Glutamatergic neuron (in vitro differentiated cells): ENCODE measurements at regions not wholly inside any gene's neighbourhood (a gene's known extent, or its start where the extent isn't known, plus 50 kb on each side); places are given as distances from the start of the nearest gene placed in this dataset.

Source experiments
- DNase-seq: peaks from one replicate; pipeline ENCODE4 v3.0.0; 2022
- H3K27ac Mint-ChIP-seq: one replicate; pipeline ENCODE4 v1.8.0; 2020; ENCODE audit warnings: mild to moderate bottlenecking, mixed read lengths, inconsistent platforms; ENCODE audit not compliant: unreplicated experiment
- H3K27me3 Mint-ChIP-seq: one replicate; pipeline ENCODE4 v1.8.0; 2020; ENCODE audit warnings: mild to moderate bottlenecking, moderate library complexity, mixed read lengths, inconsistent platforms; ENCODE audit not compliant: unreplicated experiment
- H3K36me3 Mint-ChIP-seq: one replicate; pipeline ENCODE4 v1.8.0; 2020; ENCODE audit warnings: mild to moderate bottlenecking, mixed read lengths, inconsistent platforms; ENCODE audit not compliant: unreplicated experiment
- H3K4me1 Mint-ChIP-seq: one replicate; pipeline ENCODE4 v1.8.0; 2020; ENCODE audit warnings: mild to moderate bottlenecking, low read depth, mixed read lengths, inconsistent platforms; ENCODE audit not compliant: unreplicated experiment
- H3K4me3 Mint-ChIP-seq: one replicate; pipeline ENCODE4 v1.8.0; 2020; ENCODE audit warnings: mild to moderate bottlenecking, mixed read lengths, inconsistent platforms; ENCODE audit not compliant: unreplicated experiment
- H3K9me3 Mint-ChIP-seq: one replicate; pipeline ENCODE4 v1.8.0; 2020; ENCODE audit warnings: mild to moderate bottlenecking, moderate library complexity, mixed read lengths, inconsistent platforms; ENCODE audit not compliant: unreplicated experiment
- TF ChIP-seq, protein P1 (sequence below): fragments of 200-600 bp; sonication (generic); IDR thresholded peaks from one replicate; pipeline ENCODE4 v1.5.0; 2021; ENCODE audit not compliant: partially characterized antibody, unreplicated experiment

GRCh38 chr10:130889780-130890179, 421.7 kb downstream of the TCERG1L start:
- H3K4me1 Mint-ChIP-seq = peaks cover 4% of the 10 kb centered on the region

GRCh38 chr10:130891066-130891465, 420.5 kb downstream of the TCERG1L start:
- Mint-ChIP-seq H3K36me3 (no peaks in the 10 kb centered on the region), H3K4me3 (no peak overlapping the region), H3K27me3 (peaks cover 2% of the 10 kb centered on the region), H3K4me1 (no peaks in the 10 kb centered on the region), H3K27ac (no peak overlapping the region), H3K9me3 (peaks cover 4% of the 10 kb centered on the region)
- no peak for DNase-seq
- TF ChIP-seq, protein P1, sequence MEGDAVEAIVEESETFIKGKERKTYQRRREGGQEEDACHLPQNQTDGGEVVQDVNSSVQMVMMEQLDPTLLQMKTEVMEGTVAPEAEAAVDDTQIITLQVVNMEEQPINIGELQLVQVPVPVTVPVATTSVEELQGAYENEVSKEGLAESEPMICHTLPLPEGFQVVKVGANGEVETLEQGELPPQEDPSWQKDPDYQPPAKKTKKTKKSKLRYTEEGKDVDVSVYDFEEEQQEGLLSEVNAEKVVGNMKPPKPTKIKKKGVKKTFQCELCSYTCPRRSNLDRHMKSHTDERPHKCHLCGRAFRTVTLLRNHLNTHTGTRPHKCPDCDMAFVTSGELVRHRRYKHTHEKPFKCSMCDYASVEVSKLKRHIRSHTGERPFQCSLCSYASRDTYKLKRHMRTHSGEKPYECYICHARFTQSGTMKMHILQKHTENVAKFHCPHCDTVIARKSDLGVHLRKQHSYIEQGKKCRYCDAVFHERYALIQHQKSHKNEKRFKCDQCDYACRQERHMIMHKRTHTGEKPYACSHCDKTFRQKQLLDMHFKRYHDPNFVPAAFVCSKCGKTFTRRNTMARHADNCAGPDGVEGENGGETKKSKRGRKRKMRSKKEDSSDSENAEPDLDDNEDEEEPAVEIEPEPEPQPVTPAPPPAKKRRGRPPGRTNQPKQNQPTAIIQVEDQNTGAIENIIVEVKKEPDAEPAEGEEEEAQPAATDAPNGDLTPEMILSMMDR = no peak

More at GRCh38 chr10:130889780-130890179, 421.7 kb downstream of the TCERG1L start:
- Mint-ChIP-seq H3K36me3 (no peaks in the 10 kb centered on the region), H3K4me3 (no peak overlapping the region), H3K9me3 (peaks cover 2% of the 10 kb centered on the region), H3K27ac (no peak overlapping the region), H3K27me3 (peaks cover 2% of the 10 kb centered on the region)
- no peak for DNase-seq
- TF ChIP-seq, protein P1 = no peak

- DNase-seq = no peak
- H3K27ac Mint-ChIP-seq = no peak overlapping the region
- peaks cover 2% of the 10 kb centered on the region for H3K9me3 Mint-ChIP-seq
- TF ChIP-seq, protein P1 = no peak
- no peaks in the 10 kb centered on the region for H3K4me1 Mint-ChIP-seq
- H3K36me3 Mint-ChIP-seq = no peaks in the 10 kb centered on the region
- H3K4me3 Mint-ChIP-seq = no peak overlapping the region
- peaks cover 2% of the 10 kb centered on the region for H3K27me3 Mint-ChIP-seq
These were observed 417.1 kb downstream of the TCERG1L start for GRCh38 chr10:130894471-130894870.

GRCh38 chr10:130895161-130895560, 416.4 kb downstream of the TCERG1L start:
- H3K27ac Mint-ChIP-seq = no peak overlapping the region
- H3K4me1 Mint-ChIP-seq = no peaks in the 10 kb centered on the region
- H3K9me3 Mint-ChIP-seq = peaks cover 2% of the 10 kb centered on the region
- no peak overlapping the region for H3K4me3 Mint-ChIP-seq
- H3K36me3 Mint-ChIP-seq = no peaks in the 10 kb centered on the region
- H3K27me3 Mint-ChIP-seq = peaks cover 2% of the 10 kb centered on the region
- DNase-seq = no peak
- TF ChIP-seq, protein P1 = no peak

- Mint-ChIP-seq H3K4me1 (peaks cover 2% of the 10 kb centered on the region), H3K9me3 (peaks cover 2% of the 10 kb centered on the region), H3K4me3 (no peak overlapping the region), H3K27ac (no peak overlapping the region), H3K36me3 (no peaks in the 10 kb centered on the region), H3K27me3 (peaks cover 2% of the 10 kb centered on the region)
- TF ChIP-seq, protein P1 = no peak
- no peak for DNase-seq
These were observed 413.7 kb downstream of the TCERG1L start for GRCh38 chr10:130897815-130898214.
